IMR-90 (cell line): ENCODE measurements at regions not wholly inside any gene's neighbourhood (a gene's known extent, or its start where the extent isn't known, plus 50 kb on each side); places are given as distances from the start of the nearest gene placed in this dataset.

ENCODE experiments used
- ATAC-seq: fragments of 200-7000 bp; cut with Tn5 transposase; 2 replicates; pipeline ENCODE4 v1.9.1; 2020; ENCODE audit warnings: low read depth, mild to moderate bottlenecking, moderate library complexity
- BruUV-seq: library from RNA; stranded (reverse); fragments of 400-500 nt; replicated peaks from 2 replicates; lab custom pipeline; 2021; lab: Mats Ljungman, UMichigan
- CTCF ChIA-PET: fragments of 300-600 bp; formaldehyde crosslinking; extraction: SDS; loops from one replicate; lab custom pipeline; 2021; ENCODE audit warnings: antibody characterized with exemption; lab: Yijun Ruan, JAX
- POLR2A ChIA-PET: fragments of 300-600 bp; sonication (Branson Sonifier 250); formaldehyde crosslinking; loops from one replicate; lab custom pipeline; 2022; ENCODE audit warnings: antibody characterized with exemption; ENCODE audit not compliant: unreplicated experiment; lab: Charles Lee
- DNase-seq: peaks from one replicate; pipeline ENCODE4 v3.0.0; 2013
- H2AFZ ChIP-seq: replicated peaks from 2 replicates; pipeline ENCODE3; 2013; ENCODE audit warnings: low read length, mild to moderate bottlenecking; ENCODE audit not compliant: poor library complexity
- H2AK5ac ChIP-seq: 2 replicates; pipeline ENCODE4 v1.6.1; 2013; ENCODE audit warnings: low read depth, low read length, inconsistent platforms
- H2AK9ac ChIP-seq: replicated peaks from 2 replicates; pipeline ENCODE3; 2013; ENCODE audit warnings: mild to moderate bottlenecking, low read depth, low read length, moderate library complexity; ENCODE audit not compliant: poor library complexity
- H2BK120ac ChIP-seq: 2 replicates; pipeline ENCODE4 v1.6.1; 2013; ENCODE audit warnings: low read depth, low read length, inconsistent platforms
- H2BK15ac ChIP-seq: 3 replicates; pipeline ENCODE4 v1.6.1; 2013; ENCODE audit warnings: low read depth, low read length, inconsistent platforms
- H2BK20ac ChIP-seq: 2 replicates; pipeline ENCODE4 v1.6.1; 2013; ENCODE audit warnings: low read depth, mild to moderate bottlenecking, inconsistent platforms, low read length, moderate library complexity
- H2BK5ac ChIP-seq: 2 replicates; pipeline ENCODE4 v1.6.1; 2013; ENCODE audit warnings: mild to moderate bottlenecking, low read depth, low read length, inconsistent platforms; ENCODE audit not compliant: poor library complexity, severe bottlenecking
- H3K14ac ChIP-seq: replicated peaks from 2 replicates; pipeline ENCODE4 v1.6.1; 2013; ENCODE audit warnings: low read depth, low read length, inconsistent platforms
- H3K18ac ChIP-seq: 2 replicates; pipeline ENCODE4 v1.6.1; 2013; ENCODE audit warnings: low read depth, low read length, control low read depth
- H3K23ac ChIP-seq: 2 replicates; pipeline ENCODE4 v1.6.1; 2013; ENCODE audit warnings: low read depth, low read length, inconsistent platforms
- H3K27ac ChIP-seq: 2 replicates; pipeline ENCODE4 v1.5.1; 2013; ENCODE audit warnings: mild to moderate bottlenecking, control low read depth, low read length; ENCODE audit not compliant: insufficient read depth
- H3K27me3 ChIP-seq: 2 replicates; pipeline ENCODE4 v1.6.1; 2013; ENCODE audit warnings: low read length; ENCODE audit not compliant: control insufficient read depth, insufficient read depth
- H3K36me3 ChIP-seq: 2 replicates; pipeline ENCODE4 v1.6.1; 2013; ENCODE audit warnings: low read length, mixed read lengths; ENCODE audit not compliant: control insufficient read depth, insufficient read depth
- H3K4ac ChIP-seq: 2 replicates; pipeline ENCODE4 v1.6.1; 2013; ENCODE audit warnings: low read depth, low read length, inconsistent platforms
- H3K4me1 ChIP-seq: 2 replicates; pipeline ENCODE4 v1.6.1; 2013; ENCODE audit warnings: low read length, mixed read lengths; ENCODE audit not compliant: control insufficient read depth, insufficient read depth
- H3K4me2 ChIP-seq: 2 replicates; pipeline ENCODE4 v1.6.1; 2013; ENCODE audit warnings: low read depth, mild to moderate bottlenecking, control low read depth, low read length, moderate library complexity
- H3K4me3 ChIP-seq: 2 replicates; pipeline ENCODE4 v1.5.1; 2013; ENCODE audit warnings: low read depth, mild to moderate bottlenecking, control low read depth, low read length, moderate library complexity; ENCODE audit not compliant: insufficient read depth
- H3K56ac ChIP-seq: 2 replicates; pipeline ENCODE4 v1.6.1; 2013; ENCODE audit warnings: low read length, inconsistent platforms; ENCODE audit not compliant: insufficient read depth; ENCODE audit errors: extremely low read depth
- H3K79me1 ChIP-seq, 2 experiments: 2 replicates each; pipeline ENCODE4 v1.6.1; 2013; ENCODE audit warnings: low read length in 2 of 2, inconsistent platforms in 1 of 2, low read depth in 1 of 2
- H3K9ac ChIP-seq: 2 replicates; pipeline ENCODE4 v1.6.1; 2013; ENCODE audit warnings: low read depth, low read length, control low read depth
- H3K9me1 ChIP-seq: 2 replicates; pipeline ENCODE4 v1.6.1; 2013; ENCODE audit warnings: low read length, inconsistent platforms; ENCODE audit not compliant: insufficient read depth
- H3K9me3 ChIP-seq: 2 replicates; pipeline ENCODE4 v1.6.1; 2013; ENCODE audit warnings: low read length; ENCODE audit not compliant: control insufficient read depth, insufficient read depth
- H4K20me1 ChIP-seq: 2 replicates; pipeline ENCODE4 v1.6.1; 2013; ENCODE audit warnings: low read length, inconsistent platforms; ENCODE audit not compliant: insufficient read depth
- H4K5ac ChIP-seq: 2 replicates; pipeline ENCODE4 v1.6.1; 2013; ENCODE audit warnings: mild to moderate bottlenecking, low read depth, low read length, control low read depth
- H4K8ac ChIP-seq, 2 experiments: 2 replicates each; pipeline ENCODE4 v1.6.1; 2013; ENCODE audit warnings: low read depth in 2 of 2, low read length in 2 of 2, control low read depth in 1 of 2, inconsistent platforms in 1 of 2
- H4K91ac ChIP-seq: 2 replicates; pipeline ENCODE4 v1.6.1; 2013; ENCODE audit warnings: low read depth, low read length, inconsistent platforms; ENCODE audit not compliant: insufficient read depth
- BHLHE40 ChIP-seq: fragments of 150-350 bp; IDR thresholded peaks from 2 replicates; pipeline ENCODE4 v1.6.1; 2016; ENCODE audit warnings: mild to moderate bottlenecking, low read depth, low read length
- CEBPB ChIP-seq: IDR thresholded peaks from 2 replicates; pipeline ENCODE4 v1.6.1; 2012; ENCODE audit warnings: low read depth, low read length, improper control_type of control experiment
- CHD1 ChIP-seq: IDR thresholded peaks from 2 replicates; pipeline ENCODE4 v1.6.1; 2012; ENCODE audit warnings: low read depth, low read length, improper control_type of control experiment
- CTCF ChIP-seq: conservative IDR thresholded peaks from 2 replicates; pipeline ENCODE4 v1.5.1; 2012; ENCODE audit warnings: mild to moderate bottlenecking, low read depth, low read length, improper control_type of control experiment
- FOS ChIP-seq: fragments of 150-350 bp; IDR thresholded peaks from 2 replicates; pipeline ENCODE4 v1.6.1; 2016; ENCODE audit warnings: low read depth, low read length
- MAFK ChIP-seq: IDR thresholded peaks from 2 replicates; pipeline ENCODE4 v1.6.1; 2012; ENCODE audit warnings: low read depth, low read length, improper control_type of control experiment
- NFE2L2 ChIP-seq: fragments of 150-350 bp; IDR thresholded peaks from 2 replicates; pipeline ENCODE4 v1.6.1; 2016; ENCODE audit warnings: low read depth, mild to moderate bottlenecking, low read length
- RAD21 ChIP-seq: IDR thresholded peaks from 2 replicates; pipeline ENCODE4 v1.6.1; 2012; ENCODE audit warnings: low read length, improper control_type of control experiment
- RCOR1 ChIP-seq: IDR thresholded peaks from 2 replicates; pipeline ENCODE4 v1.6.1; 2012; ENCODE audit warnings: mild to moderate bottlenecking, low read length, improper control_type of control experiment; ENCODE audit not compliant: insufficient replicate concordance
- RFX5 ChIP-seq: IDR thresholded peaks from 2 replicates; pipeline ENCODE4 v1.8.0; 2012; ENCODE audit warnings: low read depth, mild to moderate bottlenecking, low read length, moderate library complexity
- SMC3 ChIP-seq: fragments of 150-350 bp; IDR thresholded peaks from 2 replicates; pipeline ENCODE4 v1.6.1; 2016; ENCODE audit warnings: low read depth, mild to moderate bottlenecking, antibody characterized with exemption, low read length, moderate library complexity
- USF2 ChIP-seq: fragments of 150-350 bp; IDR thresholded peaks from 2 replicates; pipeline ENCODE4 v1.6.1; 2017; ENCODE audit warnings: mild to moderate bottlenecking, antibody characterized with exemption, low read length, low read depth
- WGBS, 2 experiments: methylation state at CpG; one replicate each; pipeline versions ENCODE4 v1.1.5 to v1.1.7; 2013; ENCODE audit warnings: missing lambda C conversion rate in 2 of 2; ENCODE audit not compliant: insufficient read length in 1 of 2; ENCODE audit errors: extremely low coverage in 2 of 2; 5-methylcytosine and 5-hydroxymethylcytosine counted together
- dilution Hi-C: fragments of 300-500 bp; cut with HindIII; formaldehyde crosslinking; loops from one replicate; pipeline ENCODE4 v1.14.3; 2018; ENCODE audit warnings: low sequenced_read_pairs; ENCODE audit not compliant: unreplicated experiment
- in situ Hi-C: fragments of 300-500 bp; cut with MboI; formaldehyde crosslinking; loops from 3 replicates; pipeline ENCODE4 v1.14.3; 2019; ENCODE audit warnings: low sequenced_read_pairs, inconsistent platforms, mixed read lengths
- intact Hi-C: fragments of 100-400 bp; cut with micrococcal nuclease; formaldehyde crosslinking; loops from 2 replicates; pipeline ENCODE4 v1.10.0; 2022

GRCh38 chr12:82012176-82012575 lies 253.0 kb upstream of the PPFIA2 start:
- ChIA-PET CTCF (no interaction called here), POLR2A (no interaction called here)
- no peak overlapping the region for H4K5ac ChIP-seq
- H2BK5ac ChIP-seq, result no peak overlapping the region
- peaks cover 4% of the 10 kb centered on the region for H3K9me3 ChIP-seq
- H3K14ac ChIP-seq, result no peak overlapping the region
- no peak overlapping the region for H3K27ac ChIP-seq
- BruUV-seq, result no TSS peak
- H2AFZ ChIP-seq, result no peak overlapping the region
- TF ChIP-seq MAFK (no peak), USF2 (no peak), RFX5 (no peak), CEBPB (no peak), FOS (no peak), RAD21 (no peak), BHLHE40 (no peak), SMC3 (no peak), RCOR1 (no peak), CTCF (no peak), CHD1 (no peak), NFE2L2 (no peak)
- H4K8ac ChIP-seq, result no peak overlapping the region
- in situ Hi-C loops, result no loop called here
- 60% methylated on average over 1 of the region's 4 CpGs; no CpG with 5 or more reads in 1 of the 2 experiments for WGBS, 2 experiments
- no peak overlapping the region for H2BK20ac ChIP-seq
- H3K9me1 ChIP-seq, result no peaks in the 10 kb centered on the region
- H3K18ac ChIP-seq, result no peak overlapping the region
- no peak overlapping the region for H2AK9ac ChIP-seq
- no peak overlapping the region for H3K9ac ChIP-seq
- H2BK120ac ChIP-seq, result no peak overlapping the region
- H3K27me3 ChIP-seq, result no peaks in the 10 kb centered on the region
- H3K79me1 ChIP-seq, result no peaks in the 10 kb centered on the region
- no peaks in the 10 kb centered on the region for H3K36me3 ChIP-seq
- no peaks in the 10 kb centered on the region for H3K4me1 ChIP-seq
- DNase-seq (no peak), ATAC-seq (no peak)
- intact Hi-C loops, result no loop called here
- H4K20me1 ChIP-seq, result no peaks in the 10 kb centered on the region
- dilution Hi-C loops, result no loop called here
- H2AK5ac ChIP-seq, result no peak overlapping the region
- no peak overlapping the region for H3K23ac ChIP-seq
- no peak overlapping the region for H3K4ac ChIP-seq
- H4K91ac ChIP-seq, result no peak overlapping the region
- H3K56ac ChIP-seq, result no peak overlapping the region
- no peak overlapping the region for H3K4me3 ChIP-seq
- no peak overlapping the region for H2BK15ac ChIP-seq
- H3K4me2 ChIP-seq, result no peak overlapping the region
